Suprapubic skin (tissue), 4 donors: ENCODE measurements at regions not wholly inside any gene's neighbourhood (a gene's known extent, or its start where the extent isn't known, plus 50 kb on each side); places are given as distances from the start of the nearest gene placed in this dataset.

ENCODE experiments used
- DNase-seq, 2 donors: peaks; one replicate each; pipeline ENCODE4 v3.0.0-alpha.2; 2019; ENCODE audit warnings: low spot score in 2 of 2
- H3K27ac ChIP-seq: fragments of 200-600 bp; sonication (generic); one replicate; pipeline ENCODE4 v1.5.1; 2019
- H3K27me3 ChIP-seq: fragments of 200-600 bp; sonication (generic); one replicate; pipeline ENCODE4 v1.5.1; 2019
- H3K36me3 ChIP-seq: fragments of 200-600 bp; sonication (generic); one replicate; pipeline ENCODE4 v1.5.1; 2019
- H3K4me1 ChIP-seq: fragments of 200-600 bp; sonication (generic); one replicate; pipeline ENCODE4 v1.5.1; 2019
- H3K4me3 ChIP-seq: fragments of 200-600 bp; sonication (generic); one replicate; pipeline ENCODE4 v1.5.1; 2019; ENCODE audit warnings: mild to moderate bottlenecking
- H3K9me3 ChIP-seq: fragments of 200-600 bp; sonication (generic); one replicate; pipeline ENCODE4 v1.5.1; 2019
- EP300 ChIP-seq: sonication (generic); formaldehyde crosslinking; IDR thresholded peaks from one replicate; pipeline ENCODE4 v1.6.1; 2017; ENCODE audit warnings: antibody characterized with exemption
- POLR2A ChIP-seq, 2 donors: fragments of 450-650 bp; IDR thresholded peaks; one replicate each; pipeline ENCODE4 v1.6.1; 2017; ENCODE audit warnings: antibody characterized with exemption in 2 of 2, mild to moderate bottlenecking in 2 of 2, moderate library complexity in 2 of 2
- POLR2AphosphoS5 ChIP-seq, 3 donors: sonication (generic); formaldehyde crosslinking; IDR thresholded peaks; one replicate each; pipeline ENCODE4 v1.6.1; 2017; ENCODE audit warnings: antibody characterized with exemption in 3 of 3
- WGBS: methylation state at CpG from one replicate; pipeline ENCODE4 v1.1.5; 2018; 5-methylcytosine and 5-hydroxymethylcytosine counted together
- TF ChIP-seq, protein P1 (sequence below), 2 donors: fragments of 200-600 bp in 1 of 2; fragments of 450-650 bp in 1 of 2; sonication (generic) in 1 of 2; IDR thresholded peaks; one replicate each; pipeline ENCODE4 v1.5.1; 2016 to 2019; ENCODE audit warnings: antibody characterized with exemption in 2 of 2, mild to moderate bottlenecking in 1 of 2, moderate library complexity in 1 of 2

DNA sequence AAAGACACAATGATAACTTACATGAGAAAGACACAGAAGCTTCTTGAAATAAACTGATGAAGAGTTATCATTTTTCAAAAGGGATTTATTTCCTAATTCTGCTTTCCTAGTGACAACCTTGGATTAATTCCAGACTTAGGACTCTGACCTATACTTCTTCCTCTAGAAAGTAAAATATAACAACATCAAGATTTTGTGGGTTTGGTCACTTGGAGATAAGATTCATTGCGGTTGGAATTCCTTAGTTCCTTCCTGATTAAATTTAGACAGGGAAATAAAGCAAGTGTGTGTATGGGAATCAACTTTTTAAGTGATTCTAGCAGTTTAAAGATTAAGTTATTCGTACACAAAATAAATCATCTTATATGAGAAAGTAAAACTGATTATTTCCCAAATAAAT lies 208.4 kb upstream of the CCDC150 start:
- Histone ChIP-seq H3K27ac (no peak overlapping the region), H3K9me3 (no peaks in the 10 kb centered on the region), H3K4me1 (no peaks in the 10 kb centered on the region), H3K36me3 (no peaks in the 10 kb centered on the region), H3K4me3 (no peak overlapping the region), H3K27me3 (no peaks in the 10 kb centered on the region)
- no peak for DNase-seq
- TF ChIP-seq POLR2AphosphoS5 (IDR thresholded peaks at IDR 0.05) (no peak), EP300 (no peak), POLR2A (IDR thresholded peaks at IDR 0.05) (no peak)
- TF ChIP-seq, protein P1, sequence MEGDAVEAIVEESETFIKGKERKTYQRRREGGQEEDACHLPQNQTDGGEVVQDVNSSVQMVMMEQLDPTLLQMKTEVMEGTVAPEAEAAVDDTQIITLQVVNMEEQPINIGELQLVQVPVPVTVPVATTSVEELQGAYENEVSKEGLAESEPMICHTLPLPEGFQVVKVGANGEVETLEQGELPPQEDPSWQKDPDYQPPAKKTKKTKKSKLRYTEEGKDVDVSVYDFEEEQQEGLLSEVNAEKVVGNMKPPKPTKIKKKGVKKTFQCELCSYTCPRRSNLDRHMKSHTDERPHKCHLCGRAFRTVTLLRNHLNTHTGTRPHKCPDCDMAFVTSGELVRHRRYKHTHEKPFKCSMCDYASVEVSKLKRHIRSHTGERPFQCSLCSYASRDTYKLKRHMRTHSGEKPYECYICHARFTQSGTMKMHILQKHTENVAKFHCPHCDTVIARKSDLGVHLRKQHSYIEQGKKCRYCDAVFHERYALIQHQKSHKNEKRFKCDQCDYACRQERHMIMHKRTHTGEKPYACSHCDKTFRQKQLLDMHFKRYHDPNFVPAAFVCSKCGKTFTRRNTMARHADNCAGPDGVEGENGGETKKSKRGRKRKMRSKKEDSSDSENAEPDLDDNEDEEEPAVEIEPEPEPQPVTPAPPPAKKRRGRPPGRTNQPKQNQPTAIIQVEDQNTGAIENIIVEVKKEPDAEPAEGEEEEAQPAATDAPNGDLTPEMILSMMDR (IDR thresholded peaks at IDR 0.05): no peak
- WGBS: 61% methylated on average over 2 of the region's 2 CpGs

DNA sequence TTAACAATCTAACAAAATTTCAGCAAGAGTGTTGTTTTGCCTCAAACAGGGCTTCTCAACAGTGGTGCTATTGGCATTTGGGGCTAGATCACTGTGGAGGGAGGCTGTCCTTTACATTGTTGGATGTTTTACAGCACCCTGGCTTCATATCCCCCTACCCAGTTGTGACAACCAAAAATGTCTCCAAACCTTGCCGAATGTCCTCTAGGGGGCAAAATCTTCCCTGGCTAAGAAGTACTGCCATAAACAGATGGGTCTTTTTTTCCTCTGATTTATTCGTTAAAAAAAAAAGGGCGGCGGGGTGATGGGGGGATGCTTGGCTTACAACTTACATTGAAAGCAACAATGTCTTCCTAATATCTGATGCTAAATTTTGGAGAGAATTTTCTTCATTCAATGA lies 207.6 kb upstream of the CCDC150 start:
- WGBS: 68% methylated on average over 4 of the region's 4 CpGs

DNA sequence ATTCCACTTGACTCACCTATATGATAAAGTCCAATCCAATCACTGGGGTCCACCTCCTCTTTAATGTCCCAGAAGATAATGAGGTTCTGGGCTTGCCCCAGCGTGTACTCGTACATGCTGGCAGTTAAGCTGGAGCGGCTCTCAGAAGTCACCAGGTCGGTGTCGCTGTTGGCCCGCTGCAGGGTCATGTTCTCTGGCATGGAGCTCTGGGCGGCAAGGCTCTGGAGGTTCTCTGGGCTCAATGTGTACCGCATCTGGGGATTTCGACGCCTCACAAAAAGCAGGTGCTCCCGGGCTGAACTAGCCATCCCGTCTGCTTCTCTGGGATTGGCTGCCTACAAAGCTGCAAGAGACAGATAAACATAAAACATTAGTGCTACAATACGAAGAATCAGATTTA lies 206.4 kb upstream of the CCDC150 start:
- no peak overlapping the region for H3K27ac ChIP-seq
- H3K9me3 ChIP-seq: no peaks in the 10 kb centered on the region
- TF ChIP-seq EP300: no peak
- no peak for TF ChIP-seq POLR2A (IDR thresholded peaks at IDR 0.05)
- TF ChIP-seq, protein P1 (IDR thresholded peaks at IDR 0.05): no peak
- TF ChIP-seq POLR2AphosphoS5 (IDR thresholded peaks at IDR 0.05): no peak
- H3K4me1 ChIP-seq: no peaks in the 10 kb centered on the region
- H3K4me3 ChIP-seq: no peak overlapping the region
- DNase-seq: no peak
- WGBS: 95% methylated on average over 13 of the region's 13 CpGs
- H3K36me3 ChIP-seq: no peaks in the 10 kb centered on the region
- no peaks in the 10 kb centered on the region for H3K27me3 ChIP-seq

More for the DNA sequence above, 207.6 kb upstream of the CCDC150 start:
- Histone ChIP-seq H3K36me3 (no peaks in the 10 kb centered on the region), H3K4me3 (no peak overlapping the region), H3K27me3 (no peaks in the 10 kb centered on the region), H3K27ac (no peak overlapping the region), H3K9me3 (no peaks in the 10 kb centered on the region), H3K4me1 (no peaks in the 10 kb centered on the region)
- no peak for DNase-seq
- TF ChIP-seq POLR2A (IDR thresholded peaks at IDR 0.05) (no peak), EP300 (no peak), POLR2AphosphoS5 (IDR thresholded peaks at IDR 0.05) (no peak)
- TF ChIP-seq, protein P1 (IDR thresholded peaks at IDR 0.05): no peak

DNA sequence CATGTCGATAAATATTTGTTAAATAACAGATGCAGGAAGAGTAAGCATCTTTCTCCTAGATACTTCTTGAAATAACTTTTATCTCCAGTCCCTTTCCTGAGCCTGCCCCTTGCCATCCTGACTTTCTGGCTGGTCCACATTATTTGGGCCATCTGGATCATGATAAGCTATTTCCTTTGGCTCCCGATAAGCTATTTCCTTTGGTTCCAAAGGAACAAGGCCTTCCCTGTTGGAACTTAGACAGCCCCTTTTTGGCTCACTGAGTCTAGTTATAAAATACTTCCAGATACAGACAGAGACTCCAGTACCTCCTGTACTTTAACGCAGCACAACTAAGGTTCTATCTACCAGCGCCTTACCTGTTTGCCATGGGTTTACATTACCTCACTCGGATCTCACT lies 205.3 kb upstream of the CCDC150 start:
- no peak overlapping the region for H3K4me3 ChIP-seq
- H3K9me3 ChIP-seq: no peaks in the 10 kb centered on the region
- no peaks in the 10 kb centered on the region for H3K36me3 ChIP-seq
- H3K27me3 ChIP-seq: no peaks in the 10 kb centered on the region
- TF ChIP-seq POLR2A (IDR thresholded peaks at IDR 0.05) (no peak), POLR2AphosphoS5 (IDR thresholded peaks at IDR 0.05) (no peak), EP300 (no peak)
- TF ChIP-seq, protein P1 (IDR thresholded peaks at IDR 0.05): no peak
- DNase-seq: no peak
- no peaks in the 10 kb centered on the region for H3K4me1 ChIP-seq
- WGBS: 84% methylated on average over 5 of the region's 5 CpGs
- no peak overlapping the region for H3K27ac ChIP-seq

DNA sequence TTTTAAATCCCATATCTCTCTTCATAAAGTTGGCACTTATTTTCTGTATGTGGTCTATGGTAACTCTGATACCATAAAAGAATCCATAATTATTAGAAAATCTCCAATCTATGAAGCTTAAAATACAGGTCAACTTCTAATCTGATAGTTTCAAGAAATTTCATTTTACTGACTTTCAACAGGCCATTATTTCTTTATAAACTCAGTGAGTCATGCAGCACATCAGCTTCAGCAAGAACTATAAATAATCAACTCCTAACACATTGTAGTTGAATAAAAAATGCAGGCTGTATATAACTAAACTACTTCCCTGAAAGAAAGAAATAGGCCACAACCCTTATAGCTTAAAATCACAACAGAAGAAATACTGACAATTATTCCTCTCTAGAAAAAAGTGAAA lies 204.3 kb upstream of the CCDC150 start:
- Histone ChIP-seq H3K27ac (no peak overlapping the region), H3K36me3 (no peaks in the 10 kb centered on the region), H3K9me3 (no peaks in the 10 kb centered on the region), H3K4me1 (no peaks in the 10 kb centered on the region), H3K27me3 (no peaks in the 10 kb centered on the region), H3K4me3 (no peak overlapping the region)
- TF ChIP-seq EP300 (no peak), POLR2A (IDR thresholded peaks at IDR 0.05) (no peak), POLR2AphosphoS5 (IDR thresholded peaks at IDR 0.05) (no peak)
- TF ChIP-seq, protein P1 (IDR thresholded peaks at IDR 0.05): no peak
- no peak for DNase-seq
